ENCODE measurements at regions not wholly inside any gene's neighbourhood (a gene's known extent, or its start where the extent isn't known, plus 50 kb on each side); places are given as distances from the start of the nearest gene placed in this dataset.

- Mint-ChIP-seq H3K4me3 (no peak overlapping the region), H3K4me1 (peaks cover 7% of the 10 kb centered on the region), H3K36me3 (ENCODE audit: low read depth) (peaks cover 4% of the 10 kb centered on the region), H3K27me3 (peaks cover 49% of the 10 kb centered on the region), H3K27ac (no peak overlapping the region)
- ATAC-seq = no peak
- no peak for DNase-seq
- no peaks in the 10 kb centered on the region for H3K9me3 ChIP-seq (ENCODE audit: control insufficient read depth, low read length, poor library complexity, severe bottlenecking)
Observed at GRCh38 chr21:38980416-38981313, 174.9 kb downstream of the ETS2 start.

DNA sequence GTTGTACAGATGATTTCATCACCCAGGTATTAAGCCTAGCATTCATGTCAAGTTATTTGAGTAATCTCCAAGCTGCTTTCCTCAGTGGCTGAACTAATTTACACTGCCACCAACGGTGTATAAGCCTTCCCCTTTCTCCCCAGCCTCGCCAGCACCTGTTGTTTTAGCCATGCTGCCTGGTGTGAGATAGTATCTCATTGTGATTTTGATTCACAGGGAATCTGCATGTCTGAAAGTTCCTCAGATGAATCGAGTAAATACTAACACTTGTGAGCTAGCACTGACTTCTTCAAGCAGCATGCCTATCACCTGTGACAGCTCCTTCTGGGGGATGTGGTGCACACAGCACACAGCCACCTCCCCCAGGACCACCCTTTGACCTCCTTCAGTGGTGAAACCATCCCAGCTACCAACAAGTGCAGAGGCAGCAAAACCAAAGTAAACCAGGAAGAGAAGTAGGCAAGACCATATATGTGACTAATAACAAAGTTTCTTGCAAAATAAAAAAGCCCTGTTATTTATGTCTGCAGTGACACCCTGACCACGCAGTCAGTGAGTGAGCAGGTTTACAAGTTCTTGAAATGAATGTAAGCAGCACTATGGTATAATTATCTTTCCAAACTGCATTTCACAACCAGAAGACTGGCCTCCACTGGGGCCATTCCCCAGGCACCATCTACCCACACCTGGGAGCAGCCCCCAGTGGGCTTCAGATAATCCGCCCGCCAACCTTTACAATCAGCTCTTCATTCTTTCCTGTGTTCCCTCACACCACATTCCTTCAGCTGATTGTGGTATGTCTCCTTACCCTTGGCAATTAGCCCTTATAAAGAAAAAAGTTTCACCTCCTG is 173.8 kb downstream of the ETS2 start:
- DNase-seq = no peak
- Mint-ChIP-seq H3K4me1 (peaks cover 3% of the 10 kb centered on the region), H3K27ac (no peak overlapping the region), H3K27me3 (peaks cover 37% of the 10 kb centered on the region), H3K36me3 (ENCODE audit: low read depth) (peaks cover 4% of the 10 kb centered on the region), H3K4me3 (no peak overlapping the region)
- no peaks in the 10 kb centered on the region for H3K9me3 ChIP-seq (ENCODE audit: control insufficient read depth, low read length, poor library complexity, severe bottlenecking)
- ATAC-seq = no peak

DNA sequence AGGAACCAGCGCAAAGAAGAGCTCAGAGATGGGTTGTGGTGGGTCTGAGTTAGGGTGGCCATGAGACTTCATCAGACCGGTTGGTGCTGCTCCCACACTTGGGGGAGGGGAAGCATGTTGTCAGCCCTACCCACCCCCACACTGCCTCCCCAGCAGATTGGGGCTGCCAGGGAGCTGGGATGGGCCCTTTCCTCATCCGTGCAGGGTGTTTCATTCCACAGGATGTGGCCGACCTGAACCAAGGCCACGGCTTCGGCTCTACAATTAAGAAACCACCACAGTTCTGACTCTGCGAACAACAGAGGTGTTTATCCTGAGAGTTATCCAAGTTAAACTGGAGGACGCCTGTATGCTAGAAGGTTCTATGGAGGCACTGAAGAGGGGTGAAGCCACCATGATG is 171.2 kb downstream of the ETS2 start:
- DNase-seq (no peak), ATAC-seq (no peak)
- H3K27me3 Mint-ChIP-seq = peaks cover 28% of the 10 kb centered on the region
- H3K9me3 ChIP-seq (ENCODE audit: control insufficient read depth, low read length, poor library complexity, severe bottlenecking) = no peaks in the 10 kb centered on the region
- no peak overlapping the region for H3K4me3 Mint-ChIP-seq
- no peak overlapping the region for H3K27ac Mint-ChIP-seq
- peaks cover 3% of the 10 kb centered on the region for H3K4me1 Mint-ChIP-seq
- peaks cover 4% of the 10 kb centered on the region for H3K36me3 Mint-ChIP-seq (ENCODE audit: low read depth)

DNA sequence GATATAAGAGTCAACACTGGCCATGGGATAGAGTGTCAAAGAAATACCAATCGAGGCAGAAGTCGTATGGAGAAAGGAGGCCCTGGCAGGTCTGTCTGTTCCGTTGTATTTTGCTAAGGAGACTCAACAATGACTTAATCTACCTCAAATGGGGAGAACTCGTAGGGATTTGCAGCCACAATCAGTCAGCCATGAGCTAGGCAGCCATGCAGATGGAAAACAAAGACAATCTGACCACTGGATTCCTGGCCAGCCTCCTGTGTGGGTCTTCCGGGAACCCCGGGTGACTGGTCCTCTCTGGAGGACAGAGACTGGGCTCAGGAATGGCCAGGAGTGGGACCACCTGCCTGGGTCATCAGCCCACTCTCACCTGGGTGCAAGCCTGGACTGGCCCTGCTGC is 167.8 kb downstream of the ETS2 start:
- no peak overlapping the region for H3K4me3 Mint-ChIP-seq
- DNase-seq (no peak), ATAC-seq (no peak)
- H3K27me3 Mint-ChIP-seq = peaks cover 15% of the 10 kb centered on the region
- no peaks in the 10 kb centered on the region for H3K4me1 Mint-ChIP-seq
- peaks cover 2% of the 10 kb centered on the region for H3K36me3 Mint-ChIP-seq (ENCODE audit: low read depth)
- H3K27ac Mint-ChIP-seq = no peak overlapping the region
- H3K9me3 ChIP-seq (ENCODE audit: control insufficient read depth, low read length, poor library complexity, severe bottlenecking) = no peaks in the 10 kb centered on the region

DNA sequence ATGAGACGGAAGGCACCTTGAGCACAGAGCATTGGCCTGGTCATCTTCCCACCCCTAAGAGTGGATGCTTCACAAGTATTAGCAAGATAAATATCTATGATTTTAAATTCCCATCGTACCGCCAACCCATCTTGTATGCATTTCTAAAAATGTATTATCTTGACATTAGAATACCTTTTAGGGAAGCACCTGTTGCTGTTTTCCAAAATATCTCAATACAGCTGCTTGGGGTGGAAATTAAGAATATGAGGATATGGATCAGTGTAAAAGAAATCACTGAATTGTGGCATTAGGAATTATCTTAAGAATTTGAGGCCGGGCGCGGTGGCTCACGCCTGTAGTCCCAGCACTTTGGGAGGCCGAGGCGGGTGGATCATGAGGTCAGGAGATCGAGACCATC is 166.3 kb downstream of the ETS2 start:
- Mint-ChIP-seq H3K27ac (no peak overlapping the region), H3K36me3 (ENCODE audit: low read depth) (peaks cover 2% of the 10 kb centered on the region), H3K27me3 (peaks cover 20% of the 10 kb centered on the region), H3K4me1 (no peaks in the 10 kb centered on the region), H3K4me3 (no peak overlapping the region)
- ATAC-seq (no peak), DNase-seq (no peak)
- H3K9me3 ChIP-seq (ENCODE audit: control insufficient read depth, low read length, poor library complexity, severe bottlenecking) = no peaks in the 10 kb centered on the region

DNA sequence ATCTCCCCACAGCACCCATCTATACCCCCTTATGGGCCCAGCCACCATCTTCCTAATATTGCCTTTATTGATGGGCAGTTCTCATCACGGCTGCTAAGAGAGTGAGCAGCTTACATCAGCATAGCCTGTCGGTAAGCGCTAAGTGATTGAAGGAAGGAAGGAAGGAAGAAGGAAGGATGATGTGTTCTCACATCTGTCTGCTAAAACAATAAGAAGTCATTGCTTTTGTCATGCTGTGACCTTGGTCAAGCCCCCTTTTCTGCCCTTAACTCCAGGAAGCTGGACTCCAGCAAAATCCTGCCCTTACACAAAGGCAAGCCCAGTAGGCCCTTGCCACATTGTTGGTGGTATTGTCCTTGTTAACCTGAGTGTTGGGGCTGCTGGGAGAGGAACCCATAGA is 165.0 kb downstream of the ETS2 start:
- H3K36me3 Mint-ChIP-seq (ENCODE audit: low read depth) = peaks cover 2% of the 10 kb centered on the region
- DNase-seq (no peak), ATAC-seq (no peak)
- H3K27me3 Mint-ChIP-seq = peaks cover 20% of the 10 kb centered on the region
- H3K9me3 ChIP-seq (ENCODE audit: control insufficient read depth, low read length, poor library complexity, severe bottlenecking) = no peaks in the 10 kb centered on the region
- H3K4me1 Mint-ChIP-seq = no peaks in the 10 kb centered on the region
- H3K4me3 Mint-ChIP-seq = no peak overlapping the region
- H3K27ac Mint-ChIP-seq = no peak overlapping the region

- Mint-ChIP-seq H3K36me3 (ENCODE audit: low read depth) (peaks cover 2% of the 10 kb centered on the region), H3K4me3 (no peak overlapping the region), H3K4me1 (no peaks in the 10 kb centered on the region), H3K27ac (no peak overlapping the region), H3K27me3 (peaks cover 20% of the 10 kb centered on the region)
- DNase-seq (no peak), ATAC-seq (no peak)
- H3K9me3 ChIP-seq (ENCODE audit: control insufficient read depth, low read length, poor library complexity, severe bottlenecking) = no peaks in the 10 kb centered on the region
Observed at GRCh38 chr21:38968887-38969543, 163.3 kb downstream of the ETS2 start.

DNA sequence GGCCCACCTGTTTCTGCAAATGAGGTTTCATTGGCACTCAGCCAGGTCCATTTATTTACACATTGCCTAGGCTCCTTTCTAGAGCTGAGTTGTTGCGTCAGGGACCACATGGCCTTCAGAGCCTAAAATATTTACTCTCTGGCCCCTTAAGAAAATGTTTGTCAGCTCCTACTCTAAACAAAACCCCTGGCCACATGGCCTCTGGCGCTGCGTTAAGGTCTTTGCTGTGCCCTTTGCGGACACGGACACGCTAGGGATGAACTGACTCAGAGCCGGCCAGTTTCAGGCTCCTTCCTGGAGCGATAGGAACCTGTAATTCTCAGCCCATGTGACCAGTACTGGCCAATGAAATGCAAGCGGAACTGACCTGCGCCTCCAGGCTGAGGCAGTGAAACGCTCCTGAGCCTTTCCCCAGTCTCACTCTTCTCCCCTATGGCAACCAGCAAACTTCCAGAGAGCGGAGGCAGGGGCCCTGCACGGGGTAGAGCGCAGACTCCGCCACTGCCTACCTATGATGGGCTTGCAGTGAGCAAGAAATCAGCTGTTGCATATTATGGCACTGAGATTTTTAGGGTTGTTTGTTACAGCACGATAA is 160.3 kb downstream of the ETS2 start:
- ATAC-seq (no peak), DNase-seq (no peak)
- H3K4me1 Mint-ChIP-seq = no peaks in the 10 kb centered on the region
- no peak overlapping the region for H3K27ac Mint-ChIP-seq
- no peaks in the 10 kb centered on the region for H3K9me3 ChIP-seq (ENCODE audit: control insufficient read depth, low read length, poor library complexity, severe bottlenecking)
- H3K4me3 Mint-ChIP-seq = no peak overlapping the region
- H3K27me3 Mint-ChIP-seq = peaks cover 9% of the 10 kb centered on the region
- no peaks in the 10 kb centered on the region for H3K36me3 Mint-ChIP-seq (ENCODE audit: low read depth)

DNA sequence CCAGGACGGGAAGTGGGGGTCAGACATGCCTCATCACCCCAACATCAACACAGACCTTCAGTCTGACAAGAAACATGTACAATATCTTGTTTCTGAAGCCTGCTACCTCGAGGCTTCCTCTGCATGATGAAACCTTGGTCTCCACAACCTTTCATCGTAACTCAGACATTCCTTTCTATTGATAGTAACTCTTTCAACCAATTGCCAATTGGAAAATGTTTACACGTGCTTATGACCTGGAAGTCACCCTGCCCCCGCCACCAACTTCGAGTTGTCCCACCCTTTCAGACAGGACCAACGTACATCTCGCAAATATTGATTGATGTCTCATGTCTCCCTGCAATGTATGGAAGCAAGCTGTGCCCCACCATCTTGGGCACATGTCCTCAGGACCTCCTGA is 159.5 kb downstream of the ETS2 start:
- no peak for ATAC-seq
- no peaks in the 10 kb centered on the region for H3K9me3 ChIP-seq (ENCODE audit: control insufficient read depth, low read length, poor library complexity, severe bottlenecking)
- H3K4me1 Mint-ChIP-seq = no peaks in the 10 kb centered on the region

DNA sequence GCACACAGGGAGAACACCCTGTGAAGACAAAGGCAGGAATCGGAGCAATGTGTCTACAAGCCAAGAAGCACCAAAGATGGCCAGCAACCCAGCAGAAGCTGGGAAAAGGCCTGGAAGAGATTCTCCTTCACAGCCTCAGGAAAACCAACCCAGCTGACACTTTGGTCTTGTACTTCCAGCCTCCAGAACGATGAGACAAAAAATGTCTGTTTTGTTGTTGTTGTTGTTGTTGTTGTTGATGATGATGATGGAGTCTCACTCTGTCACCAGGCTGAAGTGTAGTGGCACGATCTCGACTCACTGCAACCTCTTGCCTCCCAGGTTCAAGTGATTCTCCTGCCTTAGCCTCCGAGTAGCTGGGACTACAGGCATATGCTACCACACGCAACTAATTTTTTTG is 157.3 kb downstream of the ETS2 start:
- H3K27me3 Mint-ChIP-seq = peaks cover 2% of the 10 kb centered on the region
- H3K9me3 ChIP-seq (ENCODE audit: control insufficient read depth, low read length, poor library complexity, severe bottlenecking) = no peaks in the 10 kb centered on the region
- DNase-seq (no peak), ATAC-seq (no peak)
- no peak overlapping the region for H3K27ac Mint-ChIP-seq
- H3K4me1 Mint-ChIP-seq = no peaks in the 10 kb centered on the region
- H3K4me3 Mint-ChIP-seq = no peak overlapping the region
- H3K36me3 Mint-ChIP-seq (ENCODE audit: low read depth) = no peaks in the 10 kb centered on the region

More for the DNA sequence above, 159.5 kb downstream of the ETS2 start:
- H3K4me3 Mint-ChIP-seq = no peak overlapping the region
- H3K36me3 Mint-ChIP-seq (ENCODE audit: low read depth) = no peaks in the 10 kb centered on the region
- no peak for DNase-seq
- no peak overlapping the region for H3K27ac Mint-ChIP-seq
- H3K27me3 Mint-ChIP-seq = peaks cover 7% of the 10 kb centered on the region

DNA sequence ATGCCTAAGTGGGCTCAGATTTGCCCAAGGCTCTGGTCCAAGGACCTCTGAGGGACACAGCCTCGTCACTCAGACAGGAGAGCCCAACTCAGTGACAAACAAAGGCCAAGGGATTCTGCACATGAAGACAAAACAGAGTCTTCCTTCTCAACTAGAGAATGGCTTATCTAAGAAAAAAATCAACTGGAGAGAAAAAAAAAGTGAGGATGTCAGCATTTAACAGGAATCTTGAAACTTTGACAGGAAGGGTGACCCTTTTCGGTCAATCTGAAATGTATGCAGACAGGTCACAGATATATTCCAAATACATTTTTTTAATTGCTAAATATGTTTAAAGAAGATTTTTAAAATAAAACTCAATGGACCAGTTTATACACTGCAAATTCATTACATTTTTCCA is 154.5 kb downstream of the ETS2 start:
- ATAC-seq (no peak), DNase-seq (no peak)
- no peaks in the 10 kb centered on the region for H3K4me1 Mint-ChIP-seq
- no peak overlapping the region for H3K27ac Mint-ChIP-seq
- no peaks in the 10 kb centered on the region for H3K36me3 Mint-ChIP-seq (ENCODE audit: low read depth)
- peaks cover 7% of the 10 kb centered on the region for H3K27me3 Mint-ChIP-seq
- no peaks in the 10 kb centered on the region for H3K9me3 ChIP-seq (ENCODE audit: control insufficient read depth, low read length, poor library complexity, severe bottlenecking)
- no peak overlapping the region for H3K4me3 Mint-ChIP-seq

DNA sequence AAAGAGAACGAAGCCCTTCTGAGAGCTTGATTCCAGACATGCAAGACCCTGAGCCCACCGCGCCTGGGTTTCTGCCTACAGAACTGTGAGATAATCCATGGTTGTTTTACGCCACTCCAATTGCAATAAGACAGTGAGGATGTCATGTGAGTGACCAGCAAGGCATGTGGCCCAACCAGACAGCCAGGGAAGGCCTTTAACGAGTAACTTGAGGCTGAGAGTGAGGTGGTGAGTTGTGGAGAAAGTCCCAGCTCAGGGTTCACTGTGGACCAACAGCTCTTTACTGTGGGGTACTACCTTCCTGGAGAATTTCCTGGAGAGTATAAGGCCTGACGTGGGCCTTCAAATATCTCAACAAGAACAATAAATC is 153.9 kb downstream of the ETS2 start:
- H3K36me3 Mint-ChIP-seq (ENCODE audit: low read depth) = no peaks in the 10 kb centered on the region
- H3K27me3 Mint-ChIP-seq = peaks cover 7% of the 10 kb centered on the region
- no peak overlapping the region for H3K4me3 Mint-ChIP-seq
- H3K27ac Mint-ChIP-seq = no peak overlapping the region
- no peaks in the 10 kb centered on the region for H3K9me3 ChIP-seq (ENCODE audit: control insufficient read depth, low read length, poor library complexity, severe bottlenecking)
- DNase-seq (no peak), ATAC-seq (no peak)
- no peaks in the 10 kb centered on the region for H3K4me1 Mint-ChIP-seq
